GM10248 (cell line): ENCODE measurements at regions not wholly inside any gene's neighbourhood (a gene's known extent, or its start where the extent isn't known, plus 50 kb on each side); places are given as distances from the start of the nearest gene placed in this dataset.
"Not testable (repeated sequence)": the region's sequence is repeated elsewhere in the genome, so short reads cannot be mapped to it uniquely, and the experiment has no call there.

Experiments used
- CTCF ChIA-PET: fragments of 300-600 bp; sonication (Branson Sonifier 250); formaldehyde crosslinking; extraction: SDS; loops from one replicate; lab custom pipeline; 2021; ENCODE audit warnings: antibody characterized with exemption; lab: Yijun Ruan, JAX
- POLR2A ChIA-PET: fragments of 350-650 bp; sonication (Branson Sonifier 250); formaldehyde crosslinking; extraction: SDS; loops from one replicate; lab custom pipeline; 2020; ENCODE audit warnings: antibody characterized with exemption; lab: Yijun Ruan, JAX
- DNase-seq: peaks from one replicate; pipeline ENCODE4 v3.0.0; 2012; ENCODE audit errors: extremely low spot score
- CTCF ChIP-seq: IDR thresholded peaks from 2 replicates; pipeline ENCODE4 v1.5.1; 2012; ENCODE audit warnings: mild to moderate bottlenecking, low read depth; ENCODE audit errors: extremely low read depth, missing control alignments, control extremely low read depth

- no peak for DNase-seq
- TF ChIP-seq CTCF, result no peak
- POLR2A ChIA-PET, result no interaction called here
- CTCF ChIA-PET, result interaction anchor here (1.5 kb wide), 1 partner anchor 11 kb away, joined by 4 read pairs; no protein-coding TSS in a partner anchor
These were observed 140.8 kb upstream of the PRR23C start for GRCh38 chr3:139185527-139185926.

GRCh38 chr3:139187154-139187553, 142.5 kb upstream of the PRR23C start:
- TF ChIP-seq CTCF, result no peak
- ChIA-PET POLR2A (no interaction called here), CTCF (no interaction called here)
- DNase-seq, result no peak

GRCh38 chr3:139187648-139188047, 143.0 kb upstream of the PRR23C start:
- no peak for DNase-seq
- TF ChIP-seq CTCF, result no peak
- ChIA-PET CTCF (interaction anchor here (1.3 kb wide), 1 partner anchor 25 kb away, joined by 4 read pairs; no protein-coding TSS in a partner anchor), POLR2A (no interaction called here)

- POLR2A ChIA-PET, result no interaction called here
- CTCF ChIA-PET, result no interaction called here
- no peak for TF ChIP-seq CTCF
- DNase-seq, result no peak
These were observed 145.3 kb upstream of the PRR23C start for GRCh38 chr3:139189943-139190342.

GRCh38 chr3:139194421-139194820, 149.4 kb upstream of the MRPS22 start:
- CTCF ChIA-PET, DNase-seq, POLR2A ChIA-PET: not testable (repeated sequence)

- POLR2A ChIA-PET, CTCF ChIA-PET, DNase-seq: not testable (repeated sequence)
These were observed 147.7 kb upstream of the MRPS22 start for GRCh38 chr3:139196146-139196545.

- CTCF ChIA-PET, result no interaction called here
- POLR2A ChIA-PET, result no interaction called here
- no peak for DNase-seq
- no peak for TF ChIP-seq CTCF
These were observed 146.6 kb upstream of the MRPS22 start for GRCh38 chr3:139197251-139197650.

GRCh38 chr3:139198186-139198585, 145.6 kb upstream of the MRPS22 start:
- no peak for TF ChIP-seq CTCF
- no peak for DNase-seq
- ChIA-PET POLR2A (no interaction called here), CTCF (interaction anchor here (0.9 to 1.2 kb wide), 3 partner anchors 18 to 262 kb away, joined by 3 to 5 read pairs (median 3); no protein-coding TSS in a partner anchor)
